ENCODE measurements at regions not wholly inside any gene's neighbourhood (a gene's known extent, or its start where the extent isn't known, plus 50 kb on each side); places are given as distances from the start of the nearest gene placed in this dataset.

- no peak for DNase-seq (ENCODE audit: low spot score)
- TF ChIP-seq CTCF (IDR thresholded peaks at IDR 0.05; ENCODE audit: extremely low read depth, missing control alignments) = no peak
Measured at GRCh38 chr4:81663368-81663767, 191.7 kb upstream of the RASGEF1B start.

- TF ChIP-seq CTCF (IDR thresholded peaks at IDR 0.05; ENCODE audit: extremely low read depth, missing control alignments) = no peak
- DNase-seq (ENCODE audit: low spot score) = no peak
Measured at GRCh38 chr4:81659051-81659450, 187.3 kb upstream of the RASGEF1B start.

- TF ChIP-seq CTCF (IDR thresholded peaks at IDR 0.05; ENCODE audit: extremely low read depth, missing control alignments) = no peak
- DNase-seq (ENCODE audit: low spot score) = no peak
Measured at GRCh38 chr4:81652069-81652478, 180.4 kb upstream of the RASGEF1B start.

- DNase-seq (ENCODE audit: low spot score) = no peak
- no peak for TF ChIP-seq CTCF (IDR thresholded peaks at IDR 0.05; ENCODE audit: extremely low read depth, missing control alignments)
Measured at GRCh38 chr4:81651243-81651899, 179.7 kb upstream of the RASGEF1B start.

- no peak for TF ChIP-seq CTCF (IDR thresholded peaks at IDR 0.05; ENCODE audit: extremely low read depth, missing control alignments)
- DNase-seq (ENCODE audit: low spot score) = no peak
Measured at GRCh38 chr4:81650606-81651242, 179.0 kb upstream of the RASGEF1B start.

- peak; percentile 17 for DNase-seq (ENCODE audit: low spot score)
- TF ChIP-seq CTCF (IDR thresholded peaks at IDR 0.05; ENCODE audit: extremely low read depth, missing control alignments) = no peak
Measured at GRCh38 chr4:81648576-81649275, 177.0 kb upstream of the RASGEF1B start.

- TF ChIP-seq CTCF (IDR thresholded peaks at IDR 0.05; ENCODE audit: extremely low read depth, missing control alignments) = no peak
- DNase-seq (ENCODE audit: low spot score) = no peak
Measured at GRCh38 chr4:81647388-81647787, 175.7 kb upstream of the RASGEF1B start.
